HG02642 (cell line): ENCODE measurements at regions not wholly inside any gene's neighbourhood (a gene's known extent, or its start where the extent isn't known, plus 50 kb on each side); places are given as distances from the start of the nearest gene placed in this dataset.
"Not testable (repeated sequence)": the region's sequence is repeated elsewhere in the genome, so short reads cannot be mapped to it uniquely, and the experiment has no call there.

Source experiments
- ATAC-seq: cut with Tn5 transposase; IDR thresholded peaks from one replicate; pipeline ENCODE4 v1.9.1; 2021; ENCODE audit warnings: mild to moderate bottlenecking; ENCODE audit not compliant: unreplicated experiment, poor library complexity

DNA sequence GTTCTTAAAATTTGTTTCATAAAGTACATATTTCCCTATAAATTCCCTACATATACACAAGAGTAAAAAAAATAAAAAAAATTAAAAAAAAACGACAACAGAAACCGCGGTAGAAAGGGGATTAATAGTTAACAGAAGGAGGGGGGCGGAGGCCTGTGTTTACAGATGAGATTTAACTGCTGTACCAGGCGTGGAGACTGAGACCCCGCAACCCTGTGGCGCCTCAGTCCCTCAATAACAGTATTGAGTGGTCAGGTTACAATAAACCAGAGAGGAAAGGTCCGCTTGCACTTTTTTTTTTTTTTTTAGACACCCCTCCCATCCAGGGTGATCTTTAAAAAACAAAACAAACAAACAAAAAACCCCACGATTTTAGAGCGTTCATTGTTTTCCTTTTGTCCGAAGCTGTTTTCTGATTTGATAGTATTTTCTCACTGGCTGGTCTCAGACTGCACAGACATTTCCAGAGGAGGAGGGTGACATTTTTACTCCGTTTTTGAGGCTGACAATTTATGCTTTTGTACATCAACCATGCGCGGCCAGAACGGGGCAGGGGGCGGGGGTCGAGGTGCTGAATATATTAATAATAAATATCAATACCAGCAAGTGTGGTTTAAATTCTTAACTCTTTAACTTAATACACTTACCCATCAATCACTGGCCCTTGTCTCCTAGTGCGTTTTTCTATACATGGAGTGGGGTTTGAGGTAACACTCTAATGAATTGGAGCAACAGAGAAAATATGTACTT is 1223.9 kb downstream of the BRINP3 start:
- no peak for ATAC-seq

GRCh38 chr1:189261128-189261527 is 1216.5 kb downstream of the BRINP3 start:
- not testable (repeated sequence) for ATAC-seq

DNA sequence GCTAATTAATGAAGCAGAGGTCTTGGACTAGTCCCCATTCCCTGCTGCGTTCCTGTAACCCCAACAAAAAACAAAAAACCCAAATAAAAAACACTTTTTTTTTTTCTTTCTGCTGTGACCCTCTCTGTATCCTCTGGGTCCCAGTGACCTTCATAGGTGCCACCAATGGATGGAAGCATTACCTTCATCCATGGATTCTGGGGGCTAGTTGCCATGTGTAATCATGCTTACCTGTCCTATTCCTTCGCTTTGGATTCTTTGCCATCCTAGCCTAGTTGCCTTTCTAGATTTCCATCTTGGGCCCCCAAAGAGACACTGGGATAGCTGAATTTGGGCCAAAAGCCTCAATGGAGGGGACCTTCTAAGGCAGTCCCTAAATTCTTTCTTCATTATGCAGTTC is 1208.7 kb downstream of the BRINP3 start:
- no peak for ATAC-seq

GRCh38 chr1:189274267-189274666 is 1203.4 kb downstream of the BRINP3 start:
- ATAC-seq, result no peak

- no peak for ATAC-seq
These were observed 1201.9 kb downstream of the BRINP3 start for GRCh38 chr1:189275796-189276195.

DNA sequence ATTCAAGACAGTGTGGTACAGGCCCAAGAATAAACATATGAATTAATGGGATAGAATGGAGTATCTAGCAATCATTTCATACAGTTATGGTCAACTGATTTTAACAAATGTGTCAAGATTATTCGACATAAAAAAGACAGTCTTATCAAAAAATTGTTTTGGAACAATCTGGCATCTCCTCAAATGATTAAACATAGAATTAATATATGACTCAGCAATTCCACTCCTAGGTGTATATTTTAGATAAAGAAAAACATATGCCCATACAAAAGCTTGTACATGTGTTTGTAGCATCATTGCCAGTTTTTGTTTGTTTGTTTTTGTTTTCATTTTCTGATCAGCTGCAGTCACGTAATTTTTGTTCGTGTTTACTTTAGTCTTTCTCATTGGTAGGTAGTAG is 1188.3 kb downstream of the BRINP3 start:
- ATAC-seq, result no peak

- ATAC-seq, result no peak
These were observed 1176.4 kb downstream of the BRINP3 start for GRCh38 chr1:189301235-189301634.

GRCh38 chr1:189305279-189305678 is 1172.4 kb downstream of the BRINP3 start:
- no peak for ATAC-seq

DNA sequence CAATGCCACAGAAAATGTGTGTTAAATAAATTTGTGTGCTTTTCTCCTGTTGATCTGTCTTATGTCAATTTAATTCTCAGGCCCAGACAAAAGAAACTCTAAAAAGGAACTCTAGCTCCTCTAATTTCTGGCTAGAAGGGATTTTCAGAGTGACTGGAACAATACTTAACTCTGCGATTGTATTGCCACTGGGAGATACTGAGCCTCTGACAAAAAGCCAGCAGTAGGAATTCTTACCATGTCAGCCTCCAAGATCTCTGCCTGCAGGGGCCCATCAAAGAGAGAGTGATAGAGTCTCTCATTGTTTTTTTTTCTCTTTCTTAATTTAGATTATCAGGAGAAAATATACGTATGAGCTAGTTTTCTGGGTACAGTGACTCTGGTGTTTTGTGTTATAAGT is 1165.7 kb downstream of the BRINP3 start:
- ATAC-seq, result no peak

DNA sequence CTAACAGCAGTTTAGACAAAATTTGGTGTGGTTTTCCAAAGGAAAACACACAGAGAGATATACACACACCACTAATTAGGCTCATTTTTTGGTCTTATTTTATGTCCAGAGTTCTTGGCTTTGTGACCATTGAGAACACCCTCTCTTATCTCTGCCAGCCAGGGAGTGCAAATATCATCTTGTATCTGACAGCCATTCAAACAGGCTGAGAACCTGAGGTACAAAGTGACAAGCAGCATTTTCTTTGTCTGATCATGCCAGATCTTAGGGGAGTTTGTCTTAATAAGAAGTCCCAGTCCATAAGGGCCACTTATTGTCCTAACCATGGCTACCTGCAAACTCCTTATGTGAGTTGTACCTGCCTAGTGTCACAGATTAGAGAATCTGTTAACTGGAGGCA is 1165.2 kb downstream of the BRINP3 start:
- ATAC-seq, result no peak

DNA sequence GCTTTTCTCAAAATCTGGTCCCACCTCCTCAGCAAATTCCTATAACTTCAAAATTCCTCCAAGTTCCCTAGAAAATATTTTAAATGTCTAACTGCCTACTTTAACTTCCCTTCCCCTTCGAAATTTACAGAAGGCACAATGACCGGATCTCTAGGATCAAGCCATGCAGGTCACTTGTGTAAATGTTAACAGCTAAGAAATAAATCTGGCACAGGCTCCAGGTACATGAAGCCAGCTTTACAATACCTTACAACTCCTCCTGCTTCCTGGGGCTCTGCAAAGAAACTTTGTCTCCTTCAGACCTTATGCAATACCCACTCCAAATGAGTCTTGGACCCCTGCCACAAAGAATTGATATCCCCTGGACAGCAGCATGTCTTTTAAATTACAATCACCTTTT is 1164.2 kb downstream of the BRINP3 start:
- ATAC-seq, result no peak

DNA sequence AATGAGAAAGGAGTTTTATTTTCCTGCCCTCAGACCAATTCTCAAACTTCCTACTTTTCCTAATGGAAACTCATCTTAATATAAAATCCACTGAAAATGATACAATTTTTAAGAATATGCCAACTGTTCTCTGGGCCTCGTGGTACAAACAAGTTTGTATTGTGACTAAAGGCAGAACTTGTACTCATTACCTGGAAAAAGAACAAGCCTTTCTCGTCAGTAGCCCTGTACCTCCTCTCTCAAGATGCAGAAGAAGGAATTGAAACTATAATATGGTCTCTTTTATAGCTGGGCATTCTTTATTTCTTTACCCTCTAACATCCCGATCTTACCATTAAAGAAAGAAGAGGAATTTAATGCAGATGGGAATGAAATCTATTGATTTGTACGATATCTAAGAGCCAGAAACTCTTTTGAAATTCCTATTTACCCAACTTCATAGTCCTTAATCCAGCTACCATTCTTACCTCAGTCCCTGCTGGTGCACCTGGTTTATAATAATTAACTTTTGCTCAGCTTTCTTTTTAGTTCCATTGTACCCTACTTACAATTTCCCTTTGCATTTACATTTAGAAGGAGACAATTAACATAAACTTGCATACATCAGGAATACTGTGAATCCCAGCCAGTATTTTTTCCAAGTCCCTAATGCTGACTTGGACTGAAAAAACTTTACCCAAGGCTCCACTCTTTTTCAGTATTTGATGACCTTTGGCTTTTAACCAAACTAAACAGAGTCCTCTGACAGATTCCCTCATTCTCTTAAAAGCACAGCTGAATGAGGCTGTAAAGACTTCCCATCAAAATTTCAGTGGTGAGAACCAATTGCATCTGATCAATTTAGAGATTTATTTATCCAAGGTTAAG is 1162.4 kb downstream of the BRINP3 start:
- no peak for ATAC-seq

- ATAC-seq, result no peak
These were observed 1154.6 kb downstream of the BRINP3 start for GRCh38 chr1:189323091-189323490.

DNA sequence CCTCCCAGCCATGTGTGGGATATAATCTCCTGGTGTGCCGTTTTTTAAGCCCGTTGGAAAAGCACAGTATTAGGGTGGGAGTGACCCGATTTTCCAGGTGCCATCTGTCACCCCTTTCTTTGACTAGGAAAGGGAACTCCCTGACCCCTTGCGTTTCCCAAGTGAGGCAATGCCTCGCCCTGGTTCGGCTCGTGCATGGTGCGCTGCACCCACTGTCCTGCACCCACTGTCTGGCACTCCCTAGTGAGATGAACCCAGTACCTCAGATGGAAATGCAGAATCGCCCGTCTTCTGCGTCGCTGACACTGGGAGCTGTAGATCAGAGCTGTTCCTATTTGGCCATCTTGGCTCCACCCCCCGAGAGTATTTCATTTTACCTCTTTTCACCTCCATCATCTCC is 1146.6 kb downstream of the BRINP3 start:
- not testable (repeated sequence) for ATAC-seq

- no peak for ATAC-seq
These were observed 1141.3 kb downstream of the BRINP3 start for GRCh38 chr1:189336115-189337100.

- ATAC-seq, result no peak
These were observed 1128.1 kb downstream of the BRINP3 start for GRCh38 chr1:189349607-189350006.

GRCh38 chr1:189350983-189351616 is 1126.6 kb downstream of the BRINP3 start:
- ATAC-seq, result no peak

DNA sequence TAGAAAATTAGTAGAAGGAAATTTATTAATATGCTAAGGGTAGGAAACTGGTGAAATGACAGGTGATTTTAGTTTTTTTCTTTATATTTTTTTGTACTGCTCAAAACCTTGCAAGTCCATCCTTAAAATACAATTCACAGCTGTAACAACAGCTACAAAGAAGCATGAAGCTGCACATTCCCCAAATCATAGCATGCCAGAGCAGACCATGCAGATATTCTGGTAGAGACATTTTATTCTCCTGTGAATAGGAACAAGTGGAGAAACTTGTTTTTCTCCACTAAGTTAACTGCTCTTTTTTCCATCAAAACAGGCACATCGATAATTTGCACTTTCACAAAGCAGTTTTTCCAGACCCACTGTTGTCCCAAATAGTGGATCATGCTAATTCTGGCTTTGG is 1125.7 kb downstream of the BRINP3 start:
- ATAC-seq, result no peak

GRCh38 chr1:189356206-189356605 is 1121.5 kb downstream of the BRINP3 start:
- ATAC-seq, result no peak

DNA sequence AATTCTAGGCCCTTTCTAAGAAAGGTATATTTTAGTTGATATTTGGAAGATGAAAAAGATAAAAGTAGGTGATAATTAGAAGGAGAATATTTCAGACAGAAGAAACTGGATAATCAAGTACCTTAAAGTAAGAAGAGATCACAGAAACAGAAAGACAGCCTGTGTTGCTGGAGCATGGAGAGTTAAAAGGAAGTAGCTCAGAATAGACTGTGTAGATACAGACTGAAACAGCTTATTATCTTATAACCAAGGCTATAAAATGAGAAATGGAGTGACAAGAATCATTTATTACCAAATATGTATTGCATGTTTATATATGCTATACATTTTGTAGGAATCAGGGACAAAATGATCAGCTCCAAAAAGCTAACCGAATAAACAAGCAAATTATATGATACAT is 1120.3 kb downstream of the BRINP3 start:
- ATAC-seq, result no peak
